Transverse colon (tissue), 4 donors: ENCODE measurements at regions not wholly inside any gene's neighbourhood (a gene's known extent, or its start where the extent isn't known, plus 50 kb on each side); places are given as distances from the start of the nearest gene placed in this dataset.

Experiments
- DNase-seq: peaks from one replicate; pipeline ENCODE4 v3.0.0-alpha.2; 2019
- H3K27ac ChIP-seq, 4 donors: fragments of 200-600 bp; sonication (generic); 2 replicates each; pipeline ENCODE4 v1.5.1; 2016 to 2018; ENCODE audit warnings: inconsistent platforms in 4 of 4
- H3K27me3 ChIP-seq: fragments of 200-600 bp; sonication (generic); 2 replicates; pipeline ENCODE4 v1.5.1; 2017; ENCODE audit warnings: inconsistent platforms
- H3K36me3 ChIP-seq, 4 donors: fragments of 200-600 bp; sonication (generic); 2 replicates each; pipeline ENCODE4 v1.5.1; 2017 to 2019; ENCODE audit warnings: inconsistent platforms in 4 of 4
- H3K4me1 ChIP-seq, 4 donors: fragments of 200-600 bp; sonication (generic); 2 replicates each; pipeline ENCODE4 v1.5.1; 2017 to 2020; ENCODE audit warnings: inconsistent platforms in 4 of 4
- H3K4me3 ChIP-seq, 4 donors: fragments of 200-600 bp; sonication (generic); 1 replicate in 1 of 4; 2 replicates in 3 of 4; pipeline versions ENCODE4 v1.5.1 to v1.6.1; 2017 to 2019; ENCODE audit warnings: inconsistent platforms in 4 of 4
- H3K9me3 ChIP-seq, 2 donors: fragments of 200-600 bp; sonication (generic); 2 replicates each; pipeline ENCODE4 v1.5.1; 2017 to 2019; ENCODE audit warnings: inconsistent platforms in 2 of 2
- CTCF ChIP-seq, 5 experiments: fragments of 200-600 bp in 3 of 5; fragments of 450-650 bp in 2 of 5; sonication (generic) in 3 of 5; IDR thresholded peaks; 1 replicate in 2 of 5; 2 replicates in 3 of 5; pipeline ENCODE4 v1.5.1; 2016 to 2017; ENCODE audit warnings: antibody characterized with exemption in 5 of 5, inconsistent platforms in 3 of 5, mild to moderate bottlenecking in 2 of 5, moderate library complexity in 1 of 5
- EP300 ChIP-seq: sonication (generic); formaldehyde crosslinking; IDR thresholded peaks from one replicate; pipeline ENCODE4 v1.6.1; 2017; ENCODE audit warnings: antibody characterized with exemption, low read depth
- POLR2A ChIP-seq: fragments of 450-650 bp; IDR thresholded peaks from one replicate; pipeline ENCODE4 v1.6.1; 2016; ENCODE audit warnings: antibody characterized with exemption, mild to moderate bottlenecking, moderate library complexity
- POLR2AphosphoS5 ChIP-seq, 3 donors: sonication (generic); formaldehyde crosslinking; IDR thresholded peaks; one replicate each; pipeline ENCODE4 v1.6.1; 2016; ENCODE audit warnings: antibody characterized with exemption in 3 of 3
- WGBS, 2 donors: methylation state at CpG; one replicate each; pipeline ENCODE4 v1.1.5; 2018; ENCODE audit warnings: low coverage in 1 of 2; 5-methylcytosine and 5-hydroxymethylcytosine counted together
- in situ Hi-C, 4 donors: fragments of 200-750 bp; cut with MboI; loops; one replicate each; pipeline versions ENCODE4 v1.15.0 to v1.15.1; 2017; ENCODE audit warnings: low sequenced_read_pairs in 3 of 4, low pct_ligation_motif_present in 1 of 4, low pct_unique_long_range_greater_than_20kb in 1 of 4
- intact Hi-C: fragments of 100-400 bp; cut with DNase I; formaldehyde crosslinking; loops from one replicate; pipeline ENCODE4 v1.15.1; 2023; ENCODE audit warnings: low total_unique reads

- H3K27me3 ChIP-seq = no peaks in the 10 kb centered on the region
- WGBS, 2 donors = 72 to 77% methylated on average over 4 to 12 of the region's 12 CpGs
- DNase-seq = no peak
- in situ Hi-C loops (no loop called here), intact Hi-C loops (no loop called here)
- H3K27ac ChIP-seq = no peak overlapping the region
- H3K9me3 ChIP-seq = no peaks in the 10 kb centered on the region
- H3K4me1 ChIP-seq = no peaks in the 10 kb centered on the region
- TF ChIP-seq CTCF (IDR thresholded peaks at IDR 0.05) (no peak), POLR2A (no peak), EP300 (no peak), POLR2AphosphoS5 (IDR thresholded peaks at IDR 0.05) (no peak)
- no peak overlapping the region for H3K4me3 ChIP-seq
- no peaks in the 10 kb centered on the region for H3K36me3 ChIP-seq
Observed at GRCh38 chr7:47653550-47654411, 71.9 kb upstream of the TNS3 start.

GRCh38 chr7:47652591-47652990, 70.7 kb upstream of the TNS3 start:
- no peak overlapping the region for H3K4me3 ChIP-seq
- no peaks in the 10 kb centered on the region for H3K27me3 ChIP-seq
- no peaks in the 10 kb centered on the region for H3K36me3 ChIP-seq
- no peaks in the 10 kb centered on the region for H3K4me1 ChIP-seq
- DNase-seq = no peak
- H3K9me3 ChIP-seq = no peaks in the 10 kb centered on the region
- H3K27ac ChIP-seq = no peak overlapping the region
- TF ChIP-seq EP300 = no peak
- TF ChIP-seq CTCF (IDR thresholded peaks at IDR 0.05) = no peak
- no peak for TF ChIP-seq POLR2AphosphoS5 (IDR thresholded peaks at IDR 0.05)
- no peak for TF ChIP-seq POLR2A
- in situ Hi-C loops = no loop called here
- intact Hi-C loops = no loop called here
- 94 to 100% methylated on average over 2 of the region's 2 CpGs for WGBS, 2 donors

GRCh38 chr7:47651355-47652317, 69.7 kb upstream of the TNS3 start:
- WGBS, 2 donors = 80 to 97% methylated on average over 7 to 11 of the region's 11 CpGs
- H3K27ac ChIP-seq = no peak overlapping the region
- TF ChIP-seq POLR2AphosphoS5 (IDR thresholded peaks at IDR 0.05) (no peak), CTCF (IDR thresholded peaks at IDR 0.05) (no peak), POLR2A (no peak)
- DNase-seq = no peak
- H3K4me3 ChIP-seq = no peak overlapping the region
- in situ Hi-C loops (no loop called here), intact Hi-C loops (no loop called here)
- H3K27me3 ChIP-seq = no peaks in the 10 kb centered on the region
- peaks cover 0 to 3% (median 0%) of the 10 kb centered on the region in 4 donors for H3K4me1 ChIP-seq
- no peaks in the 10 kb centered on the region for H3K36me3 ChIP-seq
- H3K9me3 ChIP-seq = no peaks in the 10 kb centered on the region

DNA sequence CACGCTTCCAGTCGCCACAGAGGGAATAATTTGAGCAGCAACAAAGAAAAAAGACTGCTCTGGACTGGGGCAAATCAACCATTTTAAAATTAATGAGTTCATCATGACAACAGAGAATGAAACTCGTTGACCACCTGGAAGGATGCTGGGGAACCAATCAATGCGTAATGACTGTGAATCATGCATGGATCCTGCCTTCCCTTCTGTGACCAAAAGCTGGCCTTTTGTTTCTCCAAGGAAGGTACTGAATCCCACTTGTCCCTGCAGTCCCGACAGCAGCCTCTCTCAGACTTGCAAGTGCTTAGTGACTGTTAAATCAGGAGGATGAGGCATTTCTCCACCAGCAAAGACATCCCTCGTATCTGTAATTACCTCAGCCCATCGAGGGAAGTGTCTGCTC, 68.0 kb upstream of the TNS3 start:
- WGBS, 2 donors = 89% methylated on average over 7 of the region's 7 CpGs; no CpG with 5 or more reads in 1 of the 2 donors
- intact Hi-C loops = no loop called here
- Histone ChIP-seq H3K27me3 (no peaks in the 10 kb centered on the region), H3K4me1 (peaks cover 0 to 3% (median 0%) of the 10 kb centered on the region in 4 donors), H3K4me3 (no peak overlapping the region), H3K36me3 (no peaks in the 10 kb centered on the region), H3K27ac (no peak overlapping the region), H3K9me3 (no peaks in the 10 kb centered on the region)
- in situ Hi-C loops = no loop called here
- TF ChIP-seq POLR2AphosphoS5 (IDR thresholded peaks at IDR 0.05) = no peak
- no peak for TF ChIP-seq CTCF (IDR thresholded peaks at IDR 0.05)
- no peak for TF ChIP-seq POLR2A
- TF ChIP-seq EP300 = no peak
- DNase-seq = no peak
